ENCODE measurements at regions not wholly inside any gene's neighbourhood (a gene's known extent, or its start where the extent isn't known, plus 50 kb on each side); places are given as distances from the start of the nearest gene placed in this dataset.

GRCh38 chr13:110015253-110015652, 228.9 kb upstream of the IRS2 start:
- TF ChIP-seq CTCF (IDR thresholded peaks at IDR 0.05) (no peak), POLR2AphosphoS5 (IDR thresholded peaks at IDR 0.05; ENCODE audit: low read depth, low read length) (no peak), REST (IDR thresholded peaks at IDR 0.05; ENCODE audit: insufficient read depth in 1 of 2, low read depth in 2 of 2, low read length in 1 of 2) (no peak), TCF7L2 (IDR thresholded peaks at IDR 0.05; ENCODE audit: low read depth, low read length) (no peak), SIN3A (IDR thresholded peaks at IDR 0.05; ENCODE audit: borderline replicate concordance, insufficient read depth, low read depth, low read length) (no peak)
